Inflammatory macrophage treated with lipopolysaccharide for 1 hour (primary cell): ENCODE measurements at regions not wholly inside any gene's neighbourhood (a gene's known extent, or its start where the extent isn't known, plus 50 kb on each side); places are given as distances from the start of the nearest gene placed in this dataset.

Experiments
- DNase-seq, 2 donors: peaks; one replicate each; pipeline ENCODE4 v3.0.0-alpha.2; 2020 to 2022

DNA sequence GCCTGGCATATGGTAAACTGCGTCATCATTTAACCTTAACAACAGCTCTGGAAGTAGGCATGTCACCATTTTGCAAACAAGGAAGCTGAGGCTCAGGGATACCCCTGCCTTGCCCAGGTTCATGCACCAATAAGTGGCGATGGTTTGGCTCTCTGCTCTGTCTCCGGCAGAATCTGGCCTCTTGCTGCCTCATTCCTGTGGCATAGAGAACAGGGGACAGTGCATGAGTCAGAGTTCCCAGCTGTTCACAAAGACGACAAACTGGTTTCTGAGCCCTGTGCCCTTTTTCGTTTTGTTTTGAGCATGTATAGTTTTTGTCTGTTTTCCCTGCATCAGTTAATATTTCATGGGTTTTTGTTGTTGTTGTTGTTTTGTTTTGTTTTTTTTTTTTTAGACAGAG, 236.8 kb downstream of the OPA1 start:
- DNase-seq, result no peak

DNA sequence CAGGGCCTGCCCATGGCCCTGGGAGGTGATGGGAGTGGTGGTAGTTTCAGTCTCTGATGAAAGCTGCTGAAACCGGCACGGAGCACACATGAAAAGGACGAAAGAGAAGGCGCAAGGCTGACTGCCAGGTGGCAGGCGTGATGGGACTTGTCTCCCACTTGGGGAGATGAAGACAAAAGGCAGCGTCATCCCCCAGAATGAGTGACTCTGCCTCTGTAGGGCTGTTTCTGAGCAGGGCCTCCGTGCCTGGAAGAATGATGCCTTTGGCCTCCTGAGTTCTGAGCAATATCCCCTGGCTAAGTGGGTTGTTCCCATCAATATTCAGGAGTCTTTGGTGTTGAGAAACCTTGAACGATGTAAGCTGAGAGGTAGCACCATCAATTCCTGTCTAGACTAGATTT, 237.8 kb downstream of the OPA1 start:
- DNase-seq, result no peak

DNA sequence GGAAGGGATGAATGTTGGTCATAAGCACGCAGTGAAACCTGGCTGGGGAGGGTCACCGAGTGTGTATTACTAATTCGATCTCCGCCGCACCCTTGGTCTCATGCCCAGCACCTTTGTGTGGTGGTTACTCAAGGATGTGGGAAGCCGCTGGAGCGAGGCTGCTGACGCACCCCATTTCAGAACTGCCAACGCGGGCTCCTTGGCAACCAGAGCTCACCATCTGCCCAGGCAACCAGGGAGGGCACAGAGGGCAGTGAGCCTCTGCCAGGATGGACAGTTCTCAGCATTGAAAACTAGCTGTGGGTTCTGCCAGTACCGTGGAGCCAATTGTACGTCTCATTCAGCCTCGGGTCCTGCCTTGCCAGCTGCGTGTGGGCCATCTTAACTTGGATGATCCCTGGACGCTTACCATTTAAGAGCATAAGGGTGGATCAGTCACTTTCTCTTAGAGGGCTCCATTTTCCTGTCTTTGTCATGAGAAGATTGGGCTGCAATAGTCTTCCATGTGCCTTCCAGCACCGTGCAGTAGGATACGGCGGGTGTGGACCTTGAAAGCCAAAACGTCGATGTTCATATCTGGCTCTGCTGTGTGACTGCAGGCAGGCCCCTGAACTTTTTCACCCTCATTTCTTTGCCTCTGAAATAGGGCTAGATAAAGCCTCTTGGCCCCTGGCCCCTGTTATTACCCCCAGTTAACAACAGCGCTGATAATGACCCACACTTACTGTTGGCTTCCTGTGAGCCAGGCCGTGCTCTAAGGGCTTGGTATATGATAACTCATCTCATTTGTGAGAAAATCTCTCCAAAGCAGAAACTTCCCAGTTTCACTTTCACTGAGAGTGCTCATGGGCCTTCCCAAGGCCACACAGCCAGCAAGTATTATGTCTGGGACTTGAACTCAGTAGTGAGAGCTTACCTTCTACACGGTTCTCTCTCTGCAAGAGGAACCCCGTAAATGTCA, 238.8 kb downstream of the OPA1 start:
- DNase-seq, result peak; percentile 73 to 75

DNA sequence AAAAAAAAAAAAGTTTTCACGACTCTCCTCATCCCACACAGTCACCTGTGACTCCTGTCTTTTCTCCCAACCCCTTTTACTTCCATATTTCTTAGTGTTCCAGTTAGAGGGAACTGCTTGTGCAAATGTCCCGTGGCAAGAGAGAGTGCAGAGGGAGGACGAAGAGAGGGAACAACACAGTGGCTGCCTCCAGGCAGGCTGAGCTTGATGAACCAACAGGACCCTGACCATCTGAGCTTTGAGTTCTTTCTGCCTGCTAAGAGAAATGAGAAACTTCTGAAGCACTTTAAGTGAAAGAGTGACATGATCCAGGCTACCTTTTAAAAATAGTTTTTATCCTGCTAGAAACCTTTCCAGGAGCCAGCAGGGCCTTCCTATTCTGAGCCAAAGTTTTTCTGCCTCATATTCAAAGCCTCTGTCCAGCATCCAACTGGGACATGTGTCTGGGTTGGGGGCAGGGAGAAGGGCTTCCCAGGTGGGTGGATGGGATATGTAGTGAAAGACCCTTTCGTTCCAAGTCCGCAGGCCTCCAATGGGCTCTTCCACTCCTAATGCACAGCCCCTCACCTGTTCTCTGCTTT, 239.9 kb downstream of the OPA1 start:
- no peak for DNase-seq

DNA sequence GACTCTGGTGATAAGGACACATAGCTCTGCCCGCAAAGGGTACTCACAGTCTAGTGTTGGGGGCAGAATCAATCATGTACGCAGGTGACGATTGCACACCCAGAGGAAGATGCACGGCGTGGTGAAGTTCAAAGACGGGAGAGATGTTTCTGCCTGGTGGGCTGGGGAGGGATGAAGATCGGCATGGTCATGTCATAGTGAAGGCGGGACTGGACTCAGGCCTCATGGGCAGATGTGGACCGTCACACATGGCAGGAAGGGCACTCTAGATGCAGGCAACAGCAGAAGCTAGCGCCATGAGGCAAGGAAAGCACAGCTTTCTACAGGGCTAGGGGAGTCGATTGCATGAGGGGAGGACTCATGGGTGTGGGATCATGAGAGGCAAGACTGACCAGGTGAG, 240.6 kb downstream of the OPA1 start:
- no peak for DNase-seq

DNA sequence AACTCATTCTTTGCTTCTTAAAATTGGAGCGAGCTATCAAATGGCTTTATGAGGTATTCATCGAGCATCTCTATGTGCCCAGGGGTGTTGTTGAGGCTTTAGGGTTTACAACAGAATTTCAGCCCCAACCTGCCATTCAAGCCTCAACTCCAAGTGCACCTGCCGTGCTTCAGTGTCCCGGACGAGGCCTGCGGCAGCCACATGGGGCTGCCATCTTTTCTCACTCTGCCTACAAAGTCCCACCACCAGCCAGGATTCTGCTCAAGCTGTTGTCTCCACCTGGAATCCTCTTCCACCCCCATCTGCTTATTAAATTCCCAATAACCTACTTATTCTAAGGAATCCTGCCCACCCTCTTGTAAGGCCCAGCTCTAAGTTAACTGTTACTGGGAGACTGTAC, 242.4 kb downstream of the OPA1 start:
- DNase-seq, result no peak

DNA sequence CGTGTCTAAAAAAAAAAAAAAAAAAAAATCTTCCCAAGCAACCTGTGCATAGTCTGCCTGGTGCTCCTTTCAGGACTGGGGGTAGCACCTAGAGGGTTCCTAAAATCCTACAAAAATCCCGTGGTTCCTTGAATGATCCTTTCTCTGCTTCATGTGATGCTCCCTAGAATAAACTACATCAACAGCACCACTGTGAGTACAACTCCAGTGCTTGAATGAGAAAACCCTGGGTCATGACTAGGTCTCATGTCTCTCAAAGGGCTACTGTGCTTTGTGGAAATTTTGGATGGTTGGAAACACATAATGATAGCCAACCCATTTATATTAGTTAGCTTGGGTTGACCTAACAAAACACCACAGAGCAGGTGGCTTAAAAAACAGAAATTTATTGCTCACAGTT, 243.5 kb downstream of the OPA1 start:
- no peak for DNase-seq

DNA sequence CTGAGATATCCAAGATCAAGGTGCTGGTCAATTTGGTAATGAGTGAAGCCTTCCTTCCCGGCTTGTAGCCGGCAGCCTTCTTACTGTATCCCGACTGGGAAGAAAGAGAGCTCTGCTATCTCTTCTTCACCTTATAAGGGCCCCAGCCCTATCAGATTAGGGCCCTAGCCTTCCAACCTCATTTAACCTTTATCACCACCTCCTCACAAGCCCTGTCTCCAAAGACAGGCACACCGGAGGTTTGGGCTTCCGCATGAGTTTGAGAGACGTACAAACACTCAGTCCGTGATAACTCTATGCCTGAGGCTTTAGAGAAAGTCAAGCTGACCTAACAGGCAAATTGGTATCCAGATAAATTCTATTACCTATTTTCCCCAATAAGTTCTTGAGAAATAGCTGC, 243.9 kb downstream of the OPA1 start:
- no peak for DNase-seq

DNA sequence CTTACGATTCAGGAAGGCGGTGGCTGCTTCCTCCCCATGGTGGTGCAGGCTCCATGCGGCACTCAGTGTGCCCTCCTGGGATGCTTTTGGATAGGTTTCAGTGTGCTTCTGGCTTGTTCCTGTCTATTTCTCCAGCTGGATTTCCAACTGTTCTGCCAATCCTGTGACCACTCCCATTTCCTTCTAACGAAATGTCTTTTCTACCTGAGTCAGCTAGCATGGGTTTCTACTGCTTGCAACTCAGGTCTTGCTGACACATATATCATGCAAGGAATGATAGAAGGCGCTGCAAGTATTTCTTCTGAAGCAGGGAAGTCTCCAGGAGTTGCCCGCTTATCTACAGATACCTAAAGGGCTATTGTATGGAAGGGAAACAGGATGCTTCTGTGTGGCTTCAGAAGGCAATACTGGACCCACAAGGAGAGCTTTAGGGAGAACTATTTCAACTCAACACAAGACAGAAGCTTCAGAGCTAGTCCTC, 244.4 kb downstream of the OPA1 start:
- no peak for DNase-seq

DNA sequence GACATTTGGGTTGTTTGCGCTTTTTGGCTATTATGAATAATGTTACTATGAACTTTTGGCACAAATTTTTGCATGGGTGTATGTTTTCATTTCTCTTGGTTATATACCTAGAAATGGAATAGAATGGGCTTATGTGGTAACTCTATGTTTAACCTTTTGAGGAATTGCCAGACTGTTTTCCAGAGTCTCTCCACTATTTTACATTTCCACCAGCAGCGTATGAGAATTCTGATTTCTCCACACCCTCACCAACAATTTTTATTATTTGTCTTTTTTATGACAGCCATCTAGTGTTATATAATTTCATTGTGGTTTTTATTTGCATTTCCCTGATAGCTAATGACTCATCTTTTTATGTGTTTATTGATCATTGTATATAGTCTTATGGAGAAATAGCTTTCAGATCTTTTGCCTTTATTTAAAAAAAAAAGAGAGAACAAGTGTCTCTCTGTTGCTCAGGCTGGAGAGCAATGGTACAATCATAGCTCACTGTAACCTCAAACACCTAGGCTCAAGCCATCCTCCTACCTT, 247.2 kb downstream of the OPA1 start:
- DNase-seq, result no peak

DNA sequence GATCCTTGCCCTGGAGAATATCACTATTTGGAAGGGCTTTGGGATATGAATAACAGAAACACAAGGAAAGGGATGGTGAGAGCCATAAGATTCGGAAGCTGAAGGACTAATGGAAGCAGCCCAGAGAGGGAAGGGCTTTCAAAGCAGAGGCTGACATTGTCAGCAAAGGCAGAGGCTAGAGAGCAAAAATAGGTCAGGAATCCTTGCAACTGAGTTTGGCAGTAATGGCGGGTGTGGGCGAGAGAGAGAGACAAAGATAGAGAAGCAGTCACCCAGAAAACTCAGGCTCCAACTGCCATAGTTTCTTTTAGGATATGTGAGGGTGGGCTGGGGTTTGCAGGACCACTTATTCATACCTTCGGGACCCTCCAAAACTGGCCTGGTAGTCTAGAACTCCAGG, 248.6 kb downstream of the OPA1 start:
- no peak for DNase-seq

DNA sequence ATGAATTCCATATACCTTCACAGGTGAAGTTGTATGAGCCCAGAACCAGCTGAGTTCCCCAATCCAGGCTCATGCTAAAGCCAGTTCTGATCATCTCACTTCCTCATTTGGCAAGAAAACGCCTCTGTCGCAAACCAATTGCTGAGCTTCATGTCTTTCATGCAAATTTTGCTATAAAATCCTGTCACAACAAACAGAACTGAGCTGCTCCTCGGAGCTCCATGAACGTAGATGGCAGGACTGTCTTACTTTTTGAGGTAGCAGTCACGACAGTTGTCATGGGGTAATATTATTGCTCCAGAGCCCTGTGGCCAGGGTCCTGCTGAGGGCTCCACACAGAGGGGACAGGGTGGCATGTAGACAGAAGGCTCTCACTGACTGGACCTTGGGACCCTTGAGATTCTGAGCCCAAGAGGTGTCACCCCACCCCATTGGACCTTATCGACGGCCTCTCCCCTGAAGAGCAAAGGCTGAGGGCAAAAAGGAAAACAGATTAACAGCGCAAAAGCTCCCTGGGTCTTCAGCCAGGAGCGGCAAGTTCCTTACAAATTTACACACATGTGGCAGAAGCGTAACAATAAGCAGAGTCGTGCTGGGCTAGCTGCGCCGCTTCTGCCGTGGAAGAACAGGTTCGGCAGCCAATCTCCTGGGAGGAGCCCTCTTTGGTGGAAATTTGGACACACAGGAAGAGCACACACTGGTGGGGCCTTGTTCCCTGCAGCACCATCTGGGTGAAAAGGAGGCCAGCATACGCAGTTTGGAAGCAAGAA, 249.2 kb downstream of the OPA1 start:
- DNase-seq, result peak; percentile 87

DNA sequence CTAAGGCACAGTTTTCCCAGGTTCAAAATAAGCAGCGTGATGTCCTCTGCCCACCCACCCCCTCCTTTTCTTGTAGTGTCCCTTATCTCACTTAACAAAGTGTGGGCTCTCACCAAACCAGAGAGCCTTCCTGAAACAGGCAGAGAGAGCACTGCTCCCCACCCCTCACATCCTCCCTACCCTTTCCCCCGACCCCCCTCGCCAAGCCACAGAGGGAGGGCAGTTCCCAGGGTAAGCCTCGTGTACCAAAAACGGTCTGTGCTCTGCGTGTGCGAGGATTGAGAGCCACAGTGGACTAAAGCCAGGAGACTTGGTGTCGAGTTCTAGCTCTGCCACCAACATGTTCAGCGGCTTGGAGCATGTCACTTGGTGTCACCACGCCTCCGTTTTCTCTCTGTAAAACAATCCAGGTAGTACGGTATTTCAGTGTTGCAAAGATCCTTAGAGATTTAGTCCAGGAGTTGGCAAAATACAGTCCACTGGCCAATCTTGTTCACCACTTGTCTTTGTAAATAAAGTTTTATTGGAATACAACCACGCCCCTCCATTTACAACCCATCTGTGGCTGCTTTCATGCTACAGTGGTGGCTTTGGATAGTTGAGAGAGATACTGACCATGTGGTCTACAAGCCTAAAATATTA, 249.9 kb downstream of the OPA1 start:
- DNase-seq, result no peak

DNA sequence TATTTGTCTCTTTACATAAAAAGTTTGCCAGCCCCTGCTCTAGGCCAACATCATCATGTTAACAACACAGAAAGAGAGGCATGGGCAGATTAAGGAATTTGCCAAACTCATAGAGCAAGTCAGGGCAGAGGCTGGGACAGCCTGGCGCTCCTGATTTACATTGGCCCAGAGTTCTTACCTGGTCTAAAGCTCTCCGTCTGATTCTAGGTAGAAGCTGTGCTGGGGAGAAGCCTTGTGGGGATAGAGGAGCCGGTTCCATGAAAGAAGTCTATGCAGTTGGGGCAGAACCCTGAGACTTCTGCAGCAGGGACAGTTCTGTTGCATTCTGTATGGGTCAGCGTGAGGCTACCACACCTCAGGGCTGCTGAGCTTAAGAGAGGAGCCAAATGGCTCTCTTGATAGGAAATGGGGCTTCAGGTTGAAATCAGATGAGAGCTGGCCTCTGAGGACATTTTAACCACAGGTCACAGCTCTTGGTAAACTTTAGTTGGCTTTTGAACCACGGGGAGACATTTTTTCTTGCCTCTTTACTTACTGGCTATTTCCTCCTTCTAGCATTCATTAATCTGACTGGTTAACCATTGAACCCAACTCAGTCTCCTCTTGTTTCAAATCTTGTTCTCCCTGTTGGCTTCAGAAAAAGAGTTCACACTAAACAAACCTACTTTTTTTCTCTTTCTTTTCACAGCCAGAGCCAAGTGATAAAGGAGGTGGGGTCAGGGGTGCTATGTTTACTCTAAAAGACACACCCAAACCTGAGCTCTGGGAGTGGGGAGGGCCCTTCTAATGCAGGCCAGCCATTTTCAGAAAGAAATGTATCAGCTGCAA, 250.7 kb downstream of the OPA1 start:
- DNase-seq, result no peak

DNA sequence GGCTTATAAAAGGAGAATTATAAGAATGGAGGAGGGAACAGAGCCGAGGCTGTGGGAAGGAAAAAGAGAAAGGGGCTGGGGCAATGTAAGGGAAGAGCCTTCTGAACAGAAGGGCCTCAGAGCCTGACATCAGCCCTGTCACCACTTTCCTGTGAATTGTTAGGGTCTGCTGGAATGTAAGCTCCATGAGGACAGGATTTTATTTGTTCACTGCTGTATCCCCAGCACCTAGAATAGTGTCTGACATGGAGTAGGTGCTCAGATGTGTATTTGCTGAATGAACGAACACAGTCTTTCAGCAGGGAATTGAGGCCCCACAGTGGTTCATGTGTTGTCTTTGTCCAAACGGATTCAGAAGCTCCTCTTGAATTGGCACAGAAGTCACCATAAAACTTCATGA, 251.5 kb downstream of the OPA1 start:
- DNase-seq, result no peak

DNA sequence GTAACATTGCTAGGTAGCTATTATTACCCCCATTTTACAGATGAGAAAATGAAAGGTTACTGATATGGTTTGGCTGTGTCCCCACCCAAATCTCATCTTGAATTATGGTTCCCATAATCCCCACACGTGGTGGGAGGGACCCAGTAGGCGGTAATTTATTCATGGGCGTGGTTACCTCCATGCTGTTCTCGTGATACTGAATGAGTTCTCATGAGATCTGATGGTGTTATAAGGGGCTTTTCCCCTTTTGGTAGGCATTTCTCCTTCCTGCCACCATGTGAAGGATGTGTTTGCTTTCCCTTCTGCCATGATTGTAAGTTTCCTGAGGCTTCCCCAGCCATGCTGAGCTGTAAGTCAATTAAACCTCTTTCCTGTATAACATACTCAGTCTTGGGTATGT, 252.1 kb downstream of the OPA1 start:
- no peak for DNase-seq

DNA sequence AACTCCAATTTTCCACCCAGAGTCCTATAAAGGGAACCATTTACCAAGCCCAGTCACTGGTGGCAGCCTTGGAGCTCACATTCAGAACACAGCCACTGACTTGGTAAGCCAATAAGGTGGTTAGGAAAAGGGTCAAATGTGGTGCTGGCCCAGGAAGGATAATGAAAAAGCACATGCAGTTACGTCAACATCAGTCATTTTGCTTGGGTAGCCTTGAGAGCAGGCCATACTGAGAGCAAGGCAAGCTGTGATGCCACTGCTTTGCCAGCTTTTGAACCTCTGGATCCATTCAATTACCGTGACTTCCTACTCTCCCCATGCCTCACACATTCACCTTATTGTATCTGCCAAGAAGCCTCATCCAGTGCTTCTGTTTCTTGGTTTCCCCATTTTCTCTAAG, 253.6 kb downstream of the OPA1 start:
- DNase-seq, result no peak

DNA sequence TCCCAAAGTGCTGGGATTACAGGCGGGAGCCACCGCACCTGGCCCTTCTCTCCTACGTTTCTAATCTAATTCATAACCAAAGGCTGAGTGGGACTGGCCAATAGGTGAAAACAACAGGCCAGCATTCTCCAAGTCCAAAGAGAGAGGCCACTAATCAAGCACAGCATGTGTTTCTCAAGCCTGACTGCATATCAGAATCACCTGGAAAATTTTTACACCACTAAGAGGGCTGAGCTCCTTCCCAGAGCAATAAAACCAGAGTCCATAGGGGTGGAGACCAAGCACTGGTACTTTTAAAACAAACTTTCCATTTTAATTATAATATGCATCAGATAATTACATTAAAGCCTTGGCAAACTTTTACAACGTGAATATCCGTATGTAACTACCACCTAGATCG, 254.4 kb downstream of the OPA1 start:
- no peak for DNase-seq

DNA sequence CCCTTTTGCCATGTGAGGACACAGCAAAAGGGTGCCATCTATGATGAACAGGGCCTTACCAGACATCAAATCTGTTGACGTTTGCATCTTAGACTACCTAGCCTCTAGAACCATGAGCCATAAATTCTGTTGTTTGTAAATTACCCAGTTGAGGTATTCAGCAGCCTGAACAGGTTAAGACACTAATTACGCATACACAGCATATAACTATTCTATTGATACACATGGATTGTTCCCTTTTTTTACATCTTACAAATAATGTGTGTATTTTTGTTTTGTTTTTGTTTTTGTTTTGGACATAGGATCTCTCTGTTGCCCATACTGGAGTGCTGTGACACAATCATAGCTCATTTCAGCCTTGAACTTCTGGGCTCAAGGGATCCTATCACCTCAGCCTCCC, 255.5 kb downstream of the OPA1 start:
- DNase-seq, result no peak

DNA sequence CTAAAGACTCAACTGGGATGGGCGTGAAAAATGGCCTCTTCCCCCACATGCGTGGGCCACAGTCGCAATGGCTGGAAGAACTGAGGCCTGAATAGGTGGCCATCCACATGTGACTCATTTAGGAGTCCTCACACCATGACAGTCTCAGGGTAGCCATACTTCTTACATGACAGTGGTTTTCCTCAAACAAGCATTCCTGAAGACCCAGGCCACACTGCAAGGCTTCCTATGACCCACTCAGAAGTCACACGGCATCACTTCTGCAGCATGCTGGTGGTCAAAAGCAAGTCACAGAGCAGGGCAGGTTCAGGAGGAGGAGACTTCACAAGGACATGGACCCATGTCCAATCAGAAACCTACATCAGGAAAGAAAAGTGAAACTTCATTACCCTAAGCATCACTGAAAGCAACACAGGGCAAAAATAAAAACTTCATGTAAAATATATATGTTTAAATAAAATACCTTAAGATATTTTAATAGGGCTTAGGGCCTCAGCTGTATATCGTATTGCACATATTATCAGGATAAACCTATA, 257.1 kb downstream of the OPA1 start:
- DNase-seq, result no peak

DNA sequence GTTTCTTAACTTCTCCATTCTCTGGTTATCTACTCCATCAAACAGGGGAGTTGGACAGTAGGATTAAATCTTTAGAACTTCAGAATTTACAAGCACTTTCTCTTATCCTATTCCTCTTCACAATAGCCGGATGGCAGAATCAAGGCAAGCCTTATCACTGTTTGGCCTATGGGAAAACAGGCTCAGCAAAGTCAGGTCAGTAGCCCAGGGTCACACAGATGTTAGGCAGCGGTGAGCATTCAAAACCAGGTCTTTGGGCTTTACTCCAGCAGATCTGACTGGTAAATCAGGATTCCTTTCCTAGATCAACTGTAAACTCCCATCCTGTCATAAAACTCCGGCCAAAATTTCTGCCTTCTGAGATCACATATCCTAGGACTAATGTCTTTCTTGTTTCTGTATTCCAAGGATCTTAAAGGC, 258.4 kb downstream of the OPA1 start:
- no peak for DNase-seq
